BLaER1 (cell line): ENCODE measurements at regions not wholly inside any gene's neighbourhood (a gene's known extent, or its start where the extent isn't known, plus 50 kb on each side); places are given as distances from the start of the nearest gene placed in this dataset.
"Not testable (repeated sequence)": the region's sequence is repeated elsewhere in the genome, so short reads cannot be mapped to it uniquely, and the experiment has no call there.

ENCODE experiments used
- H3K27ac ChIP-seq: shearing (Covaris generic); formaldehyde crosslinking; 2 replicates; pipeline ENCODE4 v1.8.1; 2022
- H3K27me3 ChIP-seq: shearing (Covaris generic); formaldehyde crosslinking; 2 replicates; pipeline ENCODE4 v1.8.1; 2022
- H3K36me3 ChIP-seq: shearing (Covaris generic); formaldehyde crosslinking; 2 replicates; pipeline ENCODE4 v1.8.1; 2022
- H3K4me1 ChIP-seq: shearing (Covaris generic); formaldehyde crosslinking; 2 replicates; pipeline ENCODE4 v1.8.1; 2022
- H3K4me2 ChIP-seq: shearing (Covaris generic); formaldehyde crosslinking; 2 replicates; pipeline ENCODE4 v1.8.1; 2022
- H3K4me3 ChIP-seq: shearing (Covaris generic); formaldehyde crosslinking; 2 replicates; pipeline ENCODE4 v1.8.1; 2022
- H3K9ac ChIP-seq: shearing (Covaris generic); formaldehyde crosslinking; 2 replicates; pipeline ENCODE4 v1.8.1; 2022
- H3K9me3 ChIP-seq: shearing (Covaris generic); formaldehyde crosslinking; 2 replicates; pipeline ENCODE4 v1.8.1; 2022
- H4K20me1 ChIP-seq: shearing (Covaris generic); formaldehyde crosslinking; 2 replicates; pipeline ENCODE4 v1.8.1; 2022

DNA sequence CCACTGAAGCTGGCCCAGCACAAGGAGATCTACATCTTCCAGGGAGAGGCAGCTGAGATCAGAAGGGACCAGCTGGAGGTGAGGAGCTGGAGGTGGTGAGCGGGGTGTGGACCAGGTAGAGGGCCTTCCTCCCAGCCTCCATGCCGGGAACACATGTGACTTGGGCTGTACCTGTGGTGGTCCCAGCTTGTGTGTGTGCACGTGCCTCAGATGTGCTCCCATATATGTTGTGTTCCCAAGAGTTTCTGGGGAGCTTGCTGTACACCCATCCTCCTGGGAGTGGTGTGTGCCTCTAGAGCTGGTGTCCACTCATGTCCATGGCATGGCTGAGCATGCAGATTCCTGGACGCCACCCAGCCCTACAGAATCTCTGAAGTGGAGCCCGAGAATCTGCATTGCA lies 183.7 kb upstream of the AKAP13 start:
- not testable (repeated sequence) for H3K9me3 ChIP-seq, H4K20me1 ChIP-seq, H3K4me1 ChIP-seq, H3K36me3 ChIP-seq, H3K4me3 ChIP-seq, H3K9ac ChIP-seq, H3K27me3 ChIP-seq, H3K4me2 ChIP-seq, H3K27ac ChIP-seq

DNA sequence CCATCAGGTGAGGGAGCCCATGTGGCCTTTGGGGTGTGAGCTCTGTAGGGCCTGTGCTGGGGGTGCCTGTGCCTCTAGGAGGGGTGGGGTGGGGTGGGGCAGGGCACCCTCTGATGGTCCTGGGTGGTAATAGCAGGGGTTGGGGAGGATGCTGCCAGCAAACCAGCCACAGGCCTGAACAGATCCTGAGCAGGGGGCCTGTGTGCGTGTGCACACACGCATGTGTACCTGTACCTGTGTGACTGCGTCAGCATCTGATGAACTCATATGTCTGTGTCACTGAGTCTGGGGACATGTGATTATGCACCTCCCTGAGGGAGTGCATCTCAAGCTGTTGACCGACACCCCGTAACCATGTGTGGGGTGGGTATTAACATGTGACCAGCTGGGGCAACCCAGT lies 182.8 kb upstream of the AKAP13 start:
- H3K4me3 ChIP-seq, H4K20me1 ChIP-seq, H3K27me3 ChIP-seq, H3K27ac ChIP-seq, H3K36me3 ChIP-seq, H3K9ac ChIP-seq, H3K4me1 ChIP-seq, H3K4me2 ChIP-seq, H3K9me3 ChIP-seq: not testable (repeated sequence)

- not testable (repeated sequence) for H3K4me2 ChIP-seq, H3K9me3 ChIP-seq
Measured at GRCh38 chr15:85198432-85198831, 182.0 kb upstream of the AKAP13 start.

DNA sequence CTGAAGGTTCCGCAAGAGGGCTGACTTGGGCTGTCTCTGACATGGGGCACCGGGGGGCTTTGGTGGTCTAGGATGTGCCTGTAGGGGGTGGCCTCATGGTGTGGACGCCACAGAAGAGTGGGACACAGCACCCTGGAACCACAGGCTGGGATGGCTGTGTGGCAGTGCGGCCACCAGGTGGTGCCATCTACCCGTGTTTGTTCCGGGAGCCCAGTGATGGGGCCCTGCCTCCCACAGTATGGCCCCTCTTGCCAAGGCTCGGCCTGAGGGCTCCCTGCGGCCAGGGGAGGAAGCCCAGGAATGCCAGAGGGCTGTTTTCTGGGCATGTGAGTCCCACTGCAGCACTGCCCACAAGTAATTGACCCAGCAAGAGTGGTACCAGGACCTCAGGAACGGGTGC lies 180.2 kb upstream of the AKAP13 start:
- H3K36me3 ChIP-seq, H3K27ac ChIP-seq, H3K4me3 ChIP-seq, H4K20me1 ChIP-seq, H3K4me2 ChIP-seq, H3K9me3 ChIP-seq, H3K27me3 ChIP-seq, H3K4me1 ChIP-seq, H3K9ac ChIP-seq: not testable (repeated sequence)

More at GRCh38 chr15:85198432-85198831, 182.0 kb upstream of the AKAP13 start:
- not testable (repeated sequence) for H4K20me1 ChIP-seq, H3K27ac ChIP-seq, H3K9ac ChIP-seq, H3K27me3 ChIP-seq, H3K4me3 ChIP-seq, H3K4me1 ChIP-seq, H3K36me3 ChIP-seq

DNA sequence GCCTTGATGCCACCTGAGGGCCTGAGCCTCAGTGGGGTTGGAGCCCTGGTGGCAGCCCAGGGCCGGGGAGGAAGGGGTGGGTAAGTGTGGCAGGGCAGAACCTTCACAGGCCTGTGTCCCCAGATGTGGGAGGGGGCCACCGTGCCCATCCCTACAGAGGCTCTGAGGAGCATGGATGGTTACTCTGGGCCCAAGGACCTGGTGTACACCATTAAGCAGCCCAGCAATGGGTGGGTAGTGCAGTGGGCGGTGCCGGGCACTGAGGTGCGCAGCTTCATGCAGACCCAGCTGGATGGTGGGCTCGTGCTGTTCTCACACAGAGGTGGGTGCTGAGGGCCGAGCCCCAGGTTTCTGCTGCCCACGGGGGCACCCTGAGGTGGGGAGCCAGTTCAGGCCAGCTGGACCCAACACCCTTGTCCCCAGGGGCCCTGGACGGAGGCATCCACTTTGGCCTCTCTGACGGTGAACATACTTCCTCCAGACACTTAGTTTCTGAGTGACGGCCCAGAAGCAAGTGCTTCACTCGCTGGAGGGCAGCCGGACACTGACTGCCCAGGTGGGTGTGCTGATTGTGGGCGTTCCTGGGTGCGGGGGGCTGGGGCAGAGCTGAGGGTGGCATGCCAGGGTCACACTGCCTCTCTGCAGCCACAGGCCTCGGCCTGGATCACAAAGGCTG lies 179.1 kb upstream of the AKAP13 start:
- H4K20me1 ChIP-seq, H3K36me3 ChIP-seq, H3K4me1 ChIP-seq, H3K4me2 ChIP-seq, H3K9ac ChIP-seq, H3K27me3 ChIP-seq, H3K4me3 ChIP-seq, H3K27ac ChIP-seq, H3K9me3 ChIP-seq: not testable (repeated sequence)

GRCh38 chr15:85204481-85204880 lies 175.9 kb upstream of the AKAP13 start:
- H4K20me1 ChIP-seq, H3K4me3 ChIP-seq, H3K9me3 ChIP-seq, H3K9ac ChIP-seq, H3K36me3 ChIP-seq, H3K4me2 ChIP-seq, H3K27ac ChIP-seq, H3K27me3 ChIP-seq, H3K4me1 ChIP-seq: not testable (repeated sequence)

GRCh38 chr15:85233791-85234325 lies 146.5 kb upstream of the AKAP13 start:
- H3K4me1 ChIP-seq, H3K9me3 ChIP-seq, H3K9ac ChIP-seq, H3K36me3 ChIP-seq, H3K27me3 ChIP-seq, H3K27ac ChIP-seq, H4K20me1 ChIP-seq: not testable (repeated sequence)
- peak overlapping the region; percentile 67 for H3K4me3 ChIP-seq
- peak overlapping the region; percentile 42; the same call in 1 of the 2 replicates for H3K4me2 ChIP-seq

DNA sequence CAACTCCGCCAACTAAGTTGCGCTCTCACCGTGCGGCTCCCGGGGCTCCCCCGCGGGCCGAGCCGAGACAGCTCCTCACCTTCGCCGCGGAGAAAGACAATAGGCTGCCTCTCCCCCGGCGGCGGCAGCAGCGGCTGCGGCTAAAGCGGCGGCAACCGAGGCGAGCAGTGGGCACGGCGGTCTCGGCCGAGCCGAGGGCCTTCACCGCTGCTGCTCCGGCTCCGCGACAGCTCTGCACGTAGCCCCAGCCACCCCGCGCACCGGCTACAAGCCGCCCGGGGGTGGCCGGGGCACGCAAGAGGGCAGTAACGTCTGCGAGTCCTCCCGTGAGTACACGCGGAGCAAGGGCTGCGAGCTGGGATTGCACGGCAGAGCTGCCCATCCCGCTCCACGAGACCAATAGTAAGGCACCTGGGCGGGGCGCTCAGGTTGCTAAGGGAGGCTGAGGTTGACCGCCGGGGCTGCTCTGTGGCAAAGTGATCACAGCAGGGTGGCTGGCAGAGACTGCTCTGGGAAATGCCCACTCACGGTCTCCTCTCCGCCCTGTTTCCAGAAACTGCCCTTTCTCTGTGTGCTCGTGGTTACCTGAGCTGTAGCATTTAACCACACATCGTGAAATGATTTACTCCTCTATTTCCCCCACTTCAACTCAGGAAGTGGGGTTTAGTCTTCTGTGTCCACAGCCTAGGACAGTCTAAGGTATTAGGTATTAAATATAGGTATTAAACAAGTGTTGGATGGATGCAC lies 145.8 kb upstream of the AKAP13 start:
- H3K36me3 ChIP-seq, H3K27ac ChIP-seq, H3K27me3 ChIP-seq, H3K4me2 ChIP-seq, H3K9ac ChIP-seq, H3K4me3 ChIP-seq, H4K20me1 ChIP-seq, H3K4me1 ChIP-seq, H3K9me3 ChIP-seq: not testable (repeated sequence)

DNA sequence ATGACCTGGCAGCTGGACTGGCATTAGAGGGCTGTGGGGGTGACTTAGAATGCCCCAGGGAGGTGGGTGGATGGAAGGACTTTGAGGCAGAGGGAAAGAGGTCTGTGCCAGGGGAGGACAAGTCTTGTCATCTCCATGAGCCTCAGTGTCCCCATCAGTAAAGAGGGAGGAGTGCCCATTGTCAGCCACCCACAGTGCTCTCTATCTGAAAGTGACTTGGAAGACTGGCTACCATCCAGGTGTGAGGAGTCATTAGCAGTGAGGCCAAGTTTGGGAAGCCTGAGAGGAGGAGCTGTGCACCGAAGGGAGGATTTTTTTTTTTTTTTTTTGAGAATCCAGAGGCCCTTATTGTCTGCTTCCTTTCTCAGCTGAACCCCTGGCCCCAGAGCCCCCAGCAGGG lies 136.3 kb upstream of the AKAP13 start:
- H3K9ac ChIP-seq, H3K4me2 ChIP-seq, H3K4me3 ChIP-seq, H3K9me3 ChIP-seq, H4K20me1 ChIP-seq, H3K36me3 ChIP-seq, H3K4me1 ChIP-seq, H3K27ac ChIP-seq, H3K27me3 ChIP-seq: not testable (repeated sequence)

- not testable (repeated sequence) for H3K4me3 ChIP-seq, H3K27me3 ChIP-seq, H3K4me2 ChIP-seq, H4K20me1 ChIP-seq, H3K9me3 ChIP-seq, H3K9ac ChIP-seq, H3K27ac ChIP-seq, H3K36me3 ChIP-seq
- H3K4me1 ChIP-seq, result peaks cover 31% of the 10 kb centered on the region
Measured at GRCh38 chr15:85250938-85251542, 129.4 kb upstream of the AKAP13 start.

GRCh38 chr15:85253196-85253915 lies 127.0 kb upstream of the AKAP13 start:
- not testable (repeated sequence) for H3K9me3 ChIP-seq, H3K4me3 ChIP-seq, H3K27me3 ChIP-seq, H3K9ac ChIP-seq, H4K20me1 ChIP-seq, H3K36me3 ChIP-seq
- peak overlapping the region; percentile 44 for H3K27ac ChIP-seq
- peak overlapping the region; percentile 76 for H3K4me2 ChIP-seq
- H3K4me1 ChIP-seq, result peaks cover 52% of the 10 kb centered on the region

- peak overlapping the region; percentile 76 for H3K4me2 ChIP-seq
- not testable (repeated sequence) for H3K27me3 ChIP-seq, H4K20me1 ChIP-seq, H3K9me3 ChIP-seq, H3K36me3 ChIP-seq, H3K9ac ChIP-seq, H3K4me3 ChIP-seq
- H3K4me1 ChIP-seq, result peaks cover 59% of the 10 kb centered on the region
- H3K27ac ChIP-seq, result peak overlapping the region; percentile 83; the same call in 1 of the 2 replicates
Measured at GRCh38 chr15:85254961-85255360, 125.4 kb upstream of the AKAP13 start.

- H4K20me1 ChIP-seq, H3K36me3 ChIP-seq, H3K9ac ChIP-seq, H3K9me3 ChIP-seq, H3K4me3 ChIP-seq, H3K27me3 ChIP-seq: not testable (repeated sequence)
- peak overlapping the region; percentile 83 for H3K27ac ChIP-seq
- H3K4me2 ChIP-seq, result peak overlapping the region; percentile 76
- peaks cover 59% of the 10 kb centered on the region for H3K4me1 ChIP-seq
Measured at GRCh38 chr15:85255502-85255901, 124.9 kb upstream of the AKAP13 start.
